Heart right ventricle (tissue), 16 donors: ENCODE measurements at regions not wholly inside any gene's neighbourhood (a gene's known extent, or its start where the extent isn't known, plus 50 kb on each side); places are given as distances from the start of the nearest gene placed in this dataset.

Experiments
- ATAC-seq, 8 donors: fragments of 200-7000 bp; cut with Tn5 transposase; one replicate each; pipeline ENCODE4 v1.9.1; 2020; ENCODE audit warnings: mild to moderate bottlenecking in 8 of 8, moderate library complexity in 8 of 8, moderate number of reproducible peaks in 1 of 8
- DNase-seq, 2 donors: peaks; one replicate each; pipeline ENCODE4 v3.0.0-alpha.2; 2020
- H3K27ac ChIP-seq, 10 donors: fragments of 200-600 bp; sonication (generic) in 2 of 10; one replicate each; pipeline versions ENCODE4 v1.5.0 to v1.8.0; 2020 to 2022; ENCODE audit warnings: mild to moderate bottlenecking in 3 of 10
- H3K27me3 ChIP-seq, 7 donors: fragments of 200-600 bp; one replicate each; pipeline ENCODE4 v1.8.0; 2021 to 2022; ENCODE audit warnings: mild to moderate bottlenecking in 2 of 7
- H3K36me3 ChIP-seq, 9 donors: fragments of 200-600 bp; sonication (generic) in 1 of 9; one replicate each; pipeline versions ENCODE4 v1.5.0 to v1.8.0; 2020 to 2022; ENCODE audit warnings: mild to moderate bottlenecking in 2 of 9
- H3K4me1 ChIP-seq, 9 donors: fragments of 200-600 bp; sonication (generic) in 1 of 9; one replicate each; pipeline versions ENCODE4 v1.5.0 to v1.8.0; 2020 to 2022; ENCODE audit warnings: mild to moderate bottlenecking in 4 of 9
- H3K4me3 ChIP-seq, 10 donors: fragments of 200-600 bp; sonication (generic) in 2 of 10; one replicate each; pipeline versions ENCODE4 v1.5.0 to v1.8.0; 2020 to 2022; ENCODE audit warnings: mild to moderate bottlenecking in 7 of 10, moderate library complexity in 2 of 10
- H3K9me3 ChIP-seq, 11 donors: fragments of 200-600 bp in 10 of 11; sonication (generic) in 2 of 11; one replicate each; pipeline versions ENCODE4 v1.5.0 to v1.8.0; 2013 to 2022; ENCODE audit warnings: mild to moderate bottlenecking in 2 of 11, control low read depth in 1 of 11, moderate library complexity in 1 of 11
- WGBS, 2 donors: extraction: QIAGEN DNeasy Blood & Tissue Kit; methylation state at CpG; one replicate each; pipeline ENCODE4 v1.1.7; 2013; ENCODE audit warnings: inconsistent platforms in 1 of 2; 5-methylcytosine and 5-hydroxymethylcytosine counted together
- intact Hi-C, 10 donors: fragments of 100-400 bp; cut with DNase I; formaldehyde crosslinking; loops; one replicate each; pipeline versions ENCODE4 v1.11.1 to v1.14.2; 2022
- TF ChIP-seq, protein P1 (sequence below), 9 donors: fragments of 200-600 bp; sonication (generic) in 2 of 9; IDR thresholded peaks; one replicate each; pipeline versions ENCODE4 v1.5.0 to v1.8.0; 2021 to 2022; ENCODE audit warnings: antibody characterized with exemption in 9 of 9, mild to moderate bottlenecking in 5 of 9, moderate library complexity in 1 of 9
- donor health status: Arrhythmogenic right ventricular cardiomyopathy.
- donor health status: ischemic (EF 13 %, LVEDD 7.1; RV severe dilation, severe dysfunction).
- donor health status: healthy with polysubstance abuse.
- donor health status: DM: no; HTN: yes; CAD: no.
- donor health status: DM: no; HTN: no; CAD: no.
- donor health status: ischemic (EF 25% LVEDD 6.9; RV normal size, moderate dysfunction).
- donor health status: ischemic (EF 25% LVEDD 5.7; RV mildly dilated, moderate dysfunction).
- donor health status: healthy.
- donor health status: DM: yes; HTN: yes; CAD: no.
- donor health status: Ischemic cardiomyopathy.
- donor health status: ischemic (EF 35%, LVEDD 5.7; RV mildly dilated, moderate dysfunction).
- donor health status: nonischemic (EF 11% LVEDD 7.7; RV severe dilation, severe dysfunction).
- donor health status: DM: yes; HTN: yes; CAD: no.
- donor health status: PGD.
- donor health status: ischemic (EF 29% LVEDD 5.4; RV normal size, mild dysfunction).
- donor health status: nonischemic (EF 23%, LVEDD 6.1; RV moderate dilation, normal function).

- TF ChIP-seq, protein P1, sequence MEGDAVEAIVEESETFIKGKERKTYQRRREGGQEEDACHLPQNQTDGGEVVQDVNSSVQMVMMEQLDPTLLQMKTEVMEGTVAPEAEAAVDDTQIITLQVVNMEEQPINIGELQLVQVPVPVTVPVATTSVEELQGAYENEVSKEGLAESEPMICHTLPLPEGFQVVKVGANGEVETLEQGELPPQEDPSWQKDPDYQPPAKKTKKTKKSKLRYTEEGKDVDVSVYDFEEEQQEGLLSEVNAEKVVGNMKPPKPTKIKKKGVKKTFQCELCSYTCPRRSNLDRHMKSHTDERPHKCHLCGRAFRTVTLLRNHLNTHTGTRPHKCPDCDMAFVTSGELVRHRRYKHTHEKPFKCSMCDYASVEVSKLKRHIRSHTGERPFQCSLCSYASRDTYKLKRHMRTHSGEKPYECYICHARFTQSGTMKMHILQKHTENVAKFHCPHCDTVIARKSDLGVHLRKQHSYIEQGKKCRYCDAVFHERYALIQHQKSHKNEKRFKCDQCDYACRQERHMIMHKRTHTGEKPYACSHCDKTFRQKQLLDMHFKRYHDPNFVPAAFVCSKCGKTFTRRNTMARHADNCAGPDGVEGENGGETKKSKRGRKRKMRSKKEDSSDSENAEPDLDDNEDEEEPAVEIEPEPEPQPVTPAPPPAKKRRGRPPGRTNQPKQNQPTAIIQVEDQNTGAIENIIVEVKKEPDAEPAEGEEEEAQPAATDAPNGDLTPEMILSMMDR (IDR thresholded peaks at IDR 0.05), result no peak
- DNase-seq, result no peak
- Histone ChIP-seq H3K9me3 (no peaks in the 10 kb centered on the region), H3K4me1 (peaks cover 0 to 26% (median 8%) of the 10 kb centered on the region in 9 donors), H3K27me3 (no peaks in the 10 kb centered on the region), H3K36me3 (no peaks in the 10 kb centered on the region), H3K27ac (no peak overlapping the region), H3K4me3 (no peak overlapping the region)
- WGBS, 2 donors, result 81% methylated on average over 4 of the region's 4 CpGs
- no peak for ATAC-seq
- intact Hi-C loops, result loop anchor here in 1 of 10 donors (10.0 kb wide), 1 partner anchor 600 kb away; the partner anchor contains the start of gene NBEA
These were observed 526.9 kb downstream of the RFC3 start for GRCh38 chr13:34344816-34345215.

DNA sequence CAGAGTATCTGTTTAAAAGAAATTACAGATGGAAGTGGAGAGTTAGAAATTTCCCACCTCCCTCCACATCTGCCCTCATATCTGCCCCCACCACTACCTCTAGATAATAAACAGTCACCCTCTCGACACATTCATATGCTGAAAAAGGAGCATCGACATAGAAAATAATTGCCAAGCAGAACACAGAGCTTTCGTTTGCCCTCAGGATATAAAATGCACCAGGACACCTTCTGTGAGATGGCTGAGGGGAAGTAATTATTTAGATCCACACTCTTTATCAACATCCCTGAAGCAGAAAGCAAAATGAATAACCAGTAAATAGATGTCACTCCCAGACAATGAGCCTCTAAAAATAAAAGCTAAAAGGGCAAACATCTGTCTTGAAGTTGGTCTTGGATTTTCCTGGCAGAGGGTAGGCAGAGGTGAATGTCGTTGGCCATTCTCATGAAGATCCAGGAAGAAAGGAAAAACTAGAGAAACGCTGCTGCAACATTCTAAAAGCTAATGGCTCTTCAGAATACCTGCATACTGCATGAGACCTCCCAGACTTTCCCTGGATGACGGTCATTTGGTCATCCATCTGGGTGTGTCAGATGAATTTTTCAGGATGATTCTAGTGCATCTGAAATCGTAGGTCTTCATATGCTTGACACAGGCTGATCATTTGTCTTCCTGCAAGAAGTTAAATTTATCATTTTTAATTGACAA, 527.5 kb downstream of the RFC3 start:
- Histone ChIP-seq H3K27ac (no peak overlapping the region), H3K27me3 (no peaks in the 10 kb centered on the region), H3K4me3 (no peak overlapping the region), H3K4me1 (peaks cover 0 to 26% (median 11%) of the 10 kb centered on the region in 9 donors), H3K9me3 (no peaks in the 10 kb centered on the region), H3K36me3 (no peaks in the 10 kb centered on the region)
- ATAC-seq (no peak), DNase-seq (no peak)
- TF ChIP-seq, protein P1 (IDR thresholded peaks at IDR 0.05), result no peak
- intact Hi-C loops, result loop anchor here in 1 of 10 donors (10.0 kb wide), 1 partner anchor 599 kb away; the partner anchor contains the start of gene NBEA
- WGBS, 2 donors, result 75 to 76% methylated on average over 7 of the region's 7 CpGs

DNA sequence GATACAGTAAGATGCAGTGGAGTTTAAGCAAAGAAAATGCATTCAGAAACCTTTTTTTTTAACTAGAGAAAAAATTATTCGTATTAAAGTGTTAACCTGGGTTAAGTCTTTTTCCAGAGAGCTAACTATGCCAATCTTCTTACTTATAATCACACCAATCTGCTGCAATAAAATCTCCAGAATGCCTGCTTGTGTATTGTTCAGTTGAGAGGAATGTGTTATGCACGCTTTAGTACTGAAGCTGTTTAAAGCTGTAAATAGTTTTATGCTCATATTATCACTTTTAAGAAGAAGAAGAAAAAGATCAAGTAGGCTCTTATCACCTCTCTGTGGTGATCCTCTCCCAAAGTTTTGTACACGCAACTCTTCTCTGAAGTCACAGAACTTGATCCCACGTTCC, 528.7 kb downstream of the RFC3 start:
- intact Hi-C loops, result loop anchor here in 1 of 10 donors (10.0 kb wide), 1 partner anchor 598 kb away; the partner anchor contains the start of gene NBEA
- no peaks in the 10 kb centered on the region for H3K36me3 ChIP-seq
- TF ChIP-seq, protein P1 (IDR thresholded peaks at IDR 0.05), result no peak

GRCh38 chr13:34347784-34348573, 530.0 kb downstream of the RFC3 start:
- no peak overlapping the region for H3K4me3 ChIP-seq
- TF ChIP-seq, protein P1 (IDR thresholded peaks at IDR 0.05), result peak in 1 of 9 donors; percentile 21
- ATAC-seq, result peak in 6 of 8 donors; percentile 52 to 81 (median 77)
- WGBS, 2 donors, result 39 to 47% methylated on average over 10 of the region's 10 CpGs
- intact Hi-C loops, result loop anchor here in 1 of 10 donors (10.0 kb wide), 1 partner anchor 597 kb away; the partner anchor contains the start of gene NBEA
- peaks cover 0 to 26% (median 11%) of the 10 kb centered on the region in 9 donors for H3K4me1 ChIP-seq
- no peak for DNase-seq
- no peaks in the 10 kb centered on the region for H3K27me3 ChIP-seq
- H3K9me3 ChIP-seq, result no peaks in the 10 kb centered on the region
- no peak overlapping the region for H3K27ac ChIP-seq
- no peaks in the 10 kb centered on the region for H3K36me3 ChIP-seq

More for the DNA sequence above, 528.7 kb downstream of the RFC3 start:
- Histone ChIP-seq H3K4me1 (peaks cover 0 to 26% (median 11%) of the 10 kb centered on the region in 9 donors), H3K9me3 (no peaks in the 10 kb centered on the region), H3K27me3 (no peaks in the 10 kb centered on the region), H3K4me3 (no peak overlapping the region), H3K27ac (no peak overlapping the region)
- whole genome bisulfite sequencing, 2 donors, result 81 to 87% methylated on average over 4 of the region's 4 CpGs
- ATAC-seq (no peak), DNase-seq (no peak)
